ENCODE measurements at regions not wholly inside any gene's neighbourhood (a gene's known extent, or its start where the extent isn't known, plus 50 kb on each side); places are given as distances from the start of the nearest gene placed in this dataset.

DNA sequence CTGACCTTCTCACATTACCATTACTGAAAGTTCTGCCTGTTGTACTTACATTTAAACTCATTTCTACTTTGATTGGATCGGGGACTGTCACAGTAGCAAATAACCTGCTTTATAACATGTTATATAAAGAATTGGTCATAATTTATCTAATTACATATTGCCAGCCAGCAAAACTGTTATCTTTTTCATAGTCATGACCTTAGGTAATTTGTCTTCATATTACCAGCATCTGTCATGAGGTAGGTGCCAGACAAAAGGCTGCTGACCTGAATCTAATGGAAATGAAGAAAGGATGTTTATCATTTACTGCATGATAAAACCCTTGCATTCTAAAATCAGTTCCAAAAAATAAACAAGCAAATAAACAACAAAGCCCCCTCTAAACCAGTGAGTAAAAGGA lies 89.4 kb upstream of the LRP1B start:
- no peak overlapping the region for H3K4me3 Mint-ChIP-seq
- CTCF ChIA-PET, result no interaction called here
- no peak for DNase-seq

DNA sequence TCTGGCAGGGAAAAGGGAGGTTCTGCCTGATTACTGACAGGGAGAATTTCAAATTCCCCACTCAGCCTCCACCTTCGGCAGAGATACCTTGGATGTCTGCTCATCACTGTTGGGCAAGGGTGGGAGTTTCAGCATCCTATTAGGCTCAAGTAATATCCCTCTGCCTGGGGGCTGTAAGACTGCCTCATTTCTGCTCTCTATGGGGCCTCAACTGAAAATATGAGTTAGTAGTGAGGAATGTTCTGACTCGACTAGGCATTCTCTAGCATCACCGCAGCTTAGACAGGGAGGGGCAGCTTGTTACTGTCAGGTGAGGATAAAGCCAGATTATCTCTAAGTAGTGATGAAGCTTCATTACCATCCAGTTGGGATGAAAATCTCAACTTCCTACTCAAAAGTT lies 87.7 kb upstream of the LRP1B start:
- POLR2A ChIA-PET, result no interaction called here
- no peak overlapping the region for H3K4me3 Mint-ChIP-seq
- H3K27ac Mint-ChIP-seq, result no peak overlapping the region
- no peaks in the 10 kb centered on the region for H3K27me3 Mint-ChIP-seq
- H3K36me3 Mint-ChIP-seq (ENCODE audit: low read depth), result no peaks in the 10 kb centered on the region
- DNase-seq, result no peak
- CTCF ChIA-PET, result no interaction called here
- no peaks in the 10 kb centered on the region for H3K4me1 Mint-ChIP-seq
- no peaks in the 10 kb centered on the region for H3K9me3 Mint-ChIP-seq

More for the DNA sequence above, 89.4 kb upstream of the LRP1B start:
- Mint-ChIP-seq H3K4me1 (no peaks in the 10 kb centered on the region), H3K36me3 (ENCODE audit: low read depth) (no peaks in the 10 kb centered on the region), H3K27me3 (no peaks in the 10 kb centered on the region), H3K9me3 (no peaks in the 10 kb centered on the region), H3K27ac (no peak overlapping the region)
- POLR2A ChIA-PET, result no interaction called here

DNA sequence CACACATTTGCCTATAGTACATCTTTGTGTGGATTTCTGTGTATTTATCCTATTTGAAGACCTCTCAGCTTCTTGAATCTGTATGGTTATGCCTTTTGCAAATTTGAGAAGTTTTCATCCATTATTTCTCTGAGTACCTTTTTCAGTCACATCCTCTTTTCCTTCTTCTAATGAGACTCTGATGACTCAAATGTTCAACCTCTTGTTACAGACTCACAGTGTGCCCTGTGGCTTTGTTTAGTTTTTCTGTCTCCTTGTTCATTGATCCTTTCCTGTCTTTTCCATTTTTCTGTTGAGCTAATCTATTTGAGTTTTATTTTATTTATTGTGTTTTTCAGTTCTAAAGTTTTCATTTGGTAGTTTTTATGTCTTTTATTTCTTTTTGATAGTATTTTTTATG lies 87.0 kb upstream of the LRP1B start:
- no peak for DNase-seq
- no peaks in the 10 kb centered on the region for H3K4me1 Mint-ChIP-seq
- H3K9me3 Mint-ChIP-seq, result no peaks in the 10 kb centered on the region
- no peak overlapping the region for H3K4me3 Mint-ChIP-seq
- H3K27ac Mint-ChIP-seq, result no peak overlapping the region
- H3K27me3 Mint-ChIP-seq, result no peaks in the 10 kb centered on the region
- ChIA-PET CTCF (no interaction called here), POLR2A (no interaction called here)
- no peaks in the 10 kb centered on the region for H3K36me3 Mint-ChIP-seq (ENCODE audit: low read depth)

DNA sequence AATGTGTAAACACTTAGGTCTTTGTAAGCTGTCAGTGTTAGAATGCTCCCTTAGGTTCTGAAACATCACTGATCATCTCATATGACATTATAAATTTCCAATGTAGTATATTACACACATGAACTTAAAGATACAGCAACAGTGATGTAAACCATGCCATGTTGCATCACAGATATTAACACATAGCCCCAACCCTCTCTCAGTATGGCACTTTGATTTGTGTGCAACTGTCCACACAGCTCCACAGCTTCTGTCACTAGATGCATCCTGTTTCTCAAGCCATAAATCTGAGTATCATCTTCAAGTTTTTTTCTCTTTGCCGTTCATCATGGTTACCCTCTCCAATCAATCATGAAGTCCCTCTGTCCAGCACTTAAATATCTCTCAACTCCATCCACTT lies 69.2 kb upstream of the LRP1B start:
- no peaks in the 10 kb centered on the region for H3K4me1 Mint-ChIP-seq
- CTCF ChIA-PET, result no interaction called here
- H3K36me3 Mint-ChIP-seq (ENCODE audit: low read depth), result no peaks in the 10 kb centered on the region
- H3K27me3 Mint-ChIP-seq, result no peaks in the 10 kb centered on the region
- H3K4me3 Mint-ChIP-seq, result no peak overlapping the region
- peaks cover 2% of the 10 kb centered on the region for H3K9me3 Mint-ChIP-seq
- H3K27ac Mint-ChIP-seq, result no peak overlapping the region
- DNase-seq, result no peak
- POLR2A ChIA-PET, result no interaction called here

DNA sequence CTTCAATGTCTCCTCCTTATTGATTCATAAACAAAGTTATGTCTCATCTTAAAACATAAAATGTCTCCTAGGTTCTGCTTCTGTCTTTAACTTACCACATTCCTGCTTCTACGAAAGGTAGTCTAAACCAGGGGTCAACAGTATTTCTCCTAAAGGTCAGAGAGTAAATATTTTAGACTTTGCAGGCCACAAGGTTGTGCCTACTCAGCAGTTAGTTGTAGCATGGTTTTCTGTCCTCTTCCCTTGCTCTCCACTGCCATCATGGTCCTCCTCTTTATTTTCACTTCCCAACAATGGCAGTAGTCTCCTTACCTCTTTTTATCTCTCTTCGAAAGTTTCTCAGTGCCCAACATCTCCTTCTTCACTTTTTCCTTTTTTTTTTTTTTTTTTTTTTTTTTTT lies 68.3 kb upstream of the LRP1B start:
- DNase-seq, result no peak
- Mint-ChIP-seq H3K36me3 (ENCODE audit: low read depth) (no peaks in the 10 kb centered on the region), H3K4me1 (no peaks in the 10 kb centered on the region), H3K27ac (no peak overlapping the region), H3K4me3 (no peak overlapping the region), H3K27me3 (no peaks in the 10 kb centered on the region), H3K9me3 (peaks cover 2% of the 10 kb centered on the region)
- ChIA-PET CTCF (no interaction called here), POLR2A (no interaction called here)

DNA sequence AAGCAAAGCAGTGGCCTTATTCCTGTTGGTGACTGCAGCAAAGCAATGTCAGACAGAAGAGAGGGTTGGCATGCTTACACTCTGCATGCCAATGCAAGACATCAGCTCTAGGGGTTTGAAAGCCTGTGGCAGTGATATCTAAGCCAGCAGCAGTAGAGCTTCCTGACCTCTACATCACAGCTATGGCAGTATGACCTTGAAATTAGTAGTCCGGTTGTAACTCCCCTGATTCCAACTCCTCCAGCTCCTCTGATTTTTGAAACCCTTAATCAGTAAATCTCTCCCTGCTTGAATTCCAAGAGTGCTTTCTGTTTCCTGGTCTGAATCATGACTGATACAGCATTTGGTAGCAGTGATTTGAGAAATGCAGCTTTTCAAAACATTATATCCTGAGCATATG lies 60.0 kb upstream of the LRP1B start:
- peaks cover 3% of the 10 kb centered on the region for H3K4me1 Mint-ChIP-seq
- H3K9me3 Mint-ChIP-seq, result no peaks in the 10 kb centered on the region
- POLR2A ChIA-PET, result no interaction called here
- CTCF ChIA-PET, result no interaction called here
- H3K27me3 Mint-ChIP-seq, result no peaks in the 10 kb centered on the region
- H3K36me3 Mint-ChIP-seq (ENCODE audit: low read depth), result no peaks in the 10 kb centered on the region
- no peak for DNase-seq
- H3K27ac Mint-ChIP-seq, result no peak overlapping the region
- no peak overlapping the region for H3K4me3 Mint-ChIP-seq

DNA sequence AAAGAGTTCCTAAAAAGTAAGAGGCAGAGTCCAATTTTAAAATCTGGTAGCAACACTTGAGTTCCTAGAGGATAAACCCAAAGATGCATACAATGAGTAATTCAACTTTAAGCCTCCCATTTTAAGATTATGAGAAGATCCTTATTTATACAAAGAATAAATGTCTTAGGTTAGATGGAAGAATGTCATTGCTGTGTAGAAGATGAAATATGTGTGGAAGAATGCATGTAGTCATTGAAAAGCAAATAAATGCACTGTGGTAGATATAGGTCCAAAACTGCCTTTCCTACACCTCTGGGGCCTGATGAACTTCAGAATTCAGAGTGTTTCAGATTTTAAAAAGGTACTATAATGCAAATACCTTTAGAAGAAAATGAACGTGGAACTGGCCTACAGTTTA lies 58.7 kb upstream of the LRP1B start:
- no peaks in the 10 kb centered on the region for H3K36me3 Mint-ChIP-seq (ENCODE audit: low read depth)
- H3K4me1 Mint-ChIP-seq, result peaks cover 6% of the 10 kb centered on the region
- no peak overlapping the region for H3K27ac Mint-ChIP-seq
- H3K4me3 Mint-ChIP-seq, result no peak overlapping the region
- ChIA-PET POLR2A (no interaction called here), CTCF (no interaction called here)
- no peak for DNase-seq
- no peaks in the 10 kb centered on the region for H3K27me3 Mint-ChIP-seq
- no peaks in the 10 kb centered on the region for H3K9me3 Mint-ChIP-seq

DNA sequence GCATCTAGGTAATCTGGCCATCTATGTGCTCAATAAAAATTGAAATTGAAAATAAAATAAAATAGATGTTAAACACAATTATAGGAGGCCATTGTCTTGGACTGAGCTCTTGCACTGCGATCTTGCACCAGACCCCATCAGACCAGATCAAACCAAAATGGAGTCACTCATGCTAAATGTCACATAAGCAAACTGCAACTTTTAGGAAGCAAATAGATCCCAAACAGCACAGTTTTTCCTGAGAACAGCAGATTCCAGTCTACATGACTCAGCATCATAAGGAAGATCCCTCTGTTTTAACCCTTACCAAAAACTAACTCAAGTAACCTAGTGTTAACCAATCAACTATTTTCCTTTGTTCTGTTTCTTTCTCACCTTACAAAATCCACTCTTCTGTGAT lies 57.7 kb upstream of the LRP1B start:
- no peak for DNase-seq
- ChIA-PET POLR2A (no interaction called here), CTCF (no interaction called here)
- H3K4me3 Mint-ChIP-seq, result no peak overlapping the region
- H3K4me1 Mint-ChIP-seq, result peaks cover 6% of the 10 kb centered on the region
- H3K9me3 Mint-ChIP-seq, result no peaks in the 10 kb centered on the region
- no peak overlapping the region for H3K27ac Mint-ChIP-seq
- no peaks in the 10 kb centered on the region for H3K27me3 Mint-ChIP-seq
- no peaks in the 10 kb centered on the region for H3K36me3 Mint-ChIP-seq (ENCODE audit: low read depth)

DNA sequence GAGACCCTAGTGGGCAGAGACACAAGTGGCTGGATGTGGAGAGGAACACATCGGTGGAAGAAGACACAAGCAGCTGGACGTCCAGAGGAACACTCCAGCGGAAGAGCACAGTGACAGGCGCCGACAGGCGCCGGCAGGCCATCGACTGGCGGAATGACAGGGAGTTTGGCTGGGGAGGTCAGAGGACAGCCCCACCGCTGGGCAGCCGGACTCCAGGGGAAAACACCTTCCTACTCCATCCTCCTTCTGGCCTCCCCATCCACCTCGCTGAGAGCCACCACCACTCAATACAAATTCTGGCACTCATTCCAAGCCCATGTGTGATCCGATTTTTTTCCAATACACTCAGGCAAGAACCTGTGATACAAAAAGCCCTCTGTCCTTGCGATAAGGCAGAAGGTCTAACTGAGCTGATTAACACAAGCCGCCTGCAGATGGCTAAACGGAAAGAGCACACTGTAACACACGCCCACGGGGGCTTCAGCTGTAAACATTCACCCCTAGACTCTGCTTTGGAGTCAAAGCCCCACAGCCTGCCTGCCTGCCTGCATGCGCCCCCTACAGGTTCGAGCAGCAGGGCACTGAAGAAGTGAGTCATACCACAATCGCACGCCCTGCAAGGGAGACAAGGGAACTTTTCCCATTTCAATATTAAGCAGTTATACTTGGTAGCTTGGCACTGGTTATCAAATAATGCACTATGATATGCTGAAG lies 50.2 kb upstream of the LRP1B start:
- no peaks in the 10 kb centered on the region for H3K36me3 Mint-ChIP-seq (ENCODE audit: low read depth)
- POLR2A ChIA-PET, result no interaction called here
- H3K4me3 Mint-ChIP-seq, result no peak overlapping the region
- no peaks in the 10 kb centered on the region for H3K27me3 Mint-ChIP-seq
- CTCF ChIA-PET, result no interaction called here
- H3K4me1 Mint-ChIP-seq, result peaks cover 5% of the 10 kb centered on the region
- no peaks in the 10 kb centered on the region for H3K9me3 Mint-ChIP-seq
- DNase-seq, result no peak
- H3K27ac Mint-ChIP-seq, result no peak overlapping the region
